ENCODE measurements at regions not wholly inside any gene's neighbourhood (a gene's known extent, or its start where the extent isn't known, plus 50 kb on each side); places are given as distances from the start of the nearest gene placed in this dataset.
"Not testable (repeated sequence)": the region's sequence is repeated elsewhere in the genome, so short reads cannot be mapped to it uniquely, and the experiment has no call there.

DNA sequence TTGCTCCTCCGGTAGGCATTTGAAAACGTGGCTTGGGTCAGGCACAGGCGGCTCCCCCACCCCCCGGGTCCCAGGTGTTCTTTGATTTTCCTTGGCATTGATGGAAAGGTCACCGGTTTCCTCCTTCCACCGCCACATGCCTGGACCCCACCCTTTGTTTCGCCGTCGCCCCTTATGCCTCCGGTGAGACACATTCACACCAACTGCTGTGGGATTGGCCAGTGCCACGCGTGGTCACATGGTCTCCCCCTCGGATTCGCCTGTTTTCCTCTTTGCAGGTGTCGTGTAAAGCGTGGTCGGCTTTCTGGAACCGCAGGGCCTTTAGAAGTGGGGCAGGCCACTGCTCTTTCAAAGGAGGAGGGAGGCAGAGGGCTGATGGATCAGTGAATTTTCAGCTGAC is 101.2 kb upstream of the FOXD4L5 start:
- not testable (repeated sequence) for H3K36me3 ChIP-seq; H3K9me3 ChIP-seq (replicated peaks); DNase-seq (ENCODE audit: low read depth in 1 of 2, low spot score in 2 of 2); H3K27me3 ChIP-seq (replicated peaks); H3K27ac ChIP-seq; H3K4me3 ChIP-seq; H3K4me1 ChIP-seq (replicated peaks)

DNA sequence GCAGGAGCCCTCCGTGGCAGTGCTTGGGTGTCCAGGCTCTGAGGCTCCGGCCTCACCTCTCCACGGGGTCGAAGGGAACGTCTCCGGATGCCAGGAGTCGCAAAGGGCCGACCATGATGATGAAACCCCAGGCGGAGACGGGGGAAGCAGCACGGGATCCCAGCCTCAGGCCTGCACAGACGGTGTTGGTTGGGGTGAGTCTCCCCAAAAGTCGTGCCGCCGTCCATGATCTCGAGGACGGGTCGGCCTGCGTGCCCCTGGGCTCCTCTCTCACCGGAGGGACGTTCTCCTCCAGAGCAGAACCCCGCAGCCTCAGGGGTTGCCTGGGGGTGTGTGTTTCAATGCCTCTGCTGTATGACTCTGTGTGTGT is 100.6 kb upstream of the FOXD4L5 start:
- H3K27me3 ChIP-seq (replicated peaks); H3K4me3 ChIP-seq; H3K9me3 ChIP-seq (replicated peaks); H3K36me3 ChIP-seq; H3K27ac ChIP-seq; H3K4me1 ChIP-seq (replicated peaks); DNase-seq (ENCODE audit: low read depth in 1 of 2, low spot score in 2 of 2): not testable (repeated sequence)

DNA sequence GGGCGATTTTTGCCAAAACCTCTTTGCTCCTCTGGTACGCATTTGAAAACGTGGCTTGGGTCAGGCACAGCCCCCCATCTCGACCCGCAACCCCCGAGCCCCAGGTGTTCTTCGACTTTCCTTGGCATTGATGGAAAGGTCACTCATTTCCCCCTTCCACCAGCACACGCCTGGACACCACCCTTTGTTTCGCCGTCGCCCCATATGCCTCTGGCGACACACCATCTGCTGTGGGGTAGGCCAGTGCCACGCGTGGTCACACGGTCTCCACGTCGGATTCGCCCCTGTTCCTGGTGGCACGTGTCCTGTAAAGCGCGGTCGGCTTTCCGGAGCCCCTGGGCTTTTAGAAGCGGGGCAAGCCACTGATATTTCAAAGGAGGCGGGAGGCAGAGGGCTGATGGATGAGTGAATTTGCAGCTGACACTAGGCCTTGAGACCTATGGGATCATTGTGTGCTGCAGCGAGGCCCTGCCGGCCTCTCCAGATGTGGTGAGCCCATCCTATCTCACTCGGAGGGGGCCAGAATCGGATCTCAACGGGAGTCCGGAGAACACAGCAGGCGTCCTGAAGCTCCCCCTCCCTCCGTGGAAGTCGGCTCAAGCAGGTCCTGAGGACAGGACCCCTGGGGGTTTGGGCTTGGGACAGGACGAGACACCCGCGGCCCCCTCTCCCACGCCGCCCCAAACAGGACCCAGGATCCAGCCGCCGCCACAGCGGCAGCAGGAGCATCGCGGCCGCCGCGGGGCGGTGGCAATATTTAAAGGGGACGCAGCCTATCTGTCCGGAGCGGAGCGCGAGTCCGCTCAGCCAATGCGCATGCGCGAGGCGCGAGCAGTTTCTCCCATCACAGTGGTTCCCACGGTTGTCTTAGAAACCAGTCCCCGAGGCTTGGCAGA is 100.0 kb upstream of the FOXD4L5 start:
- not testable (repeated sequence) for DNase-seq (ENCODE audit: low read depth in 1 of 2, low spot score in 2 of 2); H3K9me3 ChIP-seq (replicated peaks); H3K4me1 ChIP-seq (replicated peaks); H3K27me3 ChIP-seq (replicated peaks); H3K4me3 ChIP-seq; H3K27ac ChIP-seq; H3K36me3 ChIP-seq

DNA sequence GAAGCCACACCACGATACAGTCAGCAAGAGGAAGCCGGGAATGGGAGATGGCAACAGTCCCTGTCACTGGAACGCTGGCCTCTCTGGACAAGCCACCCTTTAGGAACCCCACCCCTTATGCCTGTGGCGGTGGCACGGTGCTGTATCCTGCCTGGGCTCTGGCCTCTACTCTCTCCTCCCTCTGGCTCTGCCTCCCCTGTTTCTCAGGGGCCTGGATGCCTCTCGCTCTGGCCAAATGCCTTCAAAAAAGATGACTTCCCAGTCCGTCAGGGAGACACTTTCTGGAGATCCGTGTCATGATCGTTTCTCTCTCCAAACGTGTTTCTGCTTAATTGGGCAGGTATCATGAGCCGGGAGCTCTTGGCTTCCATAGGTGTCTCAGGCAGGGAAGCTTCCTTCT is 99.1 kb upstream of the FOXD4L5 start:
- H3K4me3 ChIP-seq; H3K36me3 ChIP-seq; H3K9me3 ChIP-seq (replicated peaks); DNase-seq (ENCODE audit: low read depth in 1 of 2, low spot score in 2 of 2); H3K27me3 ChIP-seq (replicated peaks); H3K27ac ChIP-seq; H3K4me1 ChIP-seq (replicated peaks): not testable (repeated sequence)

DNA sequence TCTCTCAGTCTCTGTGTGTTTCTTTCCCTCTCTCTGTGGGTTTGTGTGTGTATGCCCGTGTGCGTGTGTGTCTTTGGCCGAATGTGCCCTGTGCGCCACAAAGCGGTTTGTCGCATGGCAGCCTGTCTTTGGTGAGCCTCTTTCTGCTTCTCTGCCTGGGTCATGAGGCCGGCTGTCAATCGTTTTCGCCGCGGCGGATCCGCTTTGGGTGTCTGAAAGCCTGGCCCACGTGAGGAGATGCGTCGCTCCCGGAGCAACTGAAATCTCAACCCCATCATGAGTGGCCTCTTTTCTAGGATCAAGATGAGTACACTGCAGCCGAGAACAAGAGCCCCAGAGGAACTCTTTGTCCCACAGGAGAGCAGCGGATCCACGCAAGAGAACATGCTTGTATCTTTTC is 98.6 kb upstream of the FOXD4L5 start:
- H3K4me3 ChIP-seq; H3K27ac ChIP-seq; H3K27me3 ChIP-seq (replicated peaks); H3K4me1 ChIP-seq (replicated peaks); H3K36me3 ChIP-seq; H3K9me3 ChIP-seq (replicated peaks); DNase-seq (ENCODE audit: low read depth in 1 of 2, low spot score in 2 of 2): not testable (repeated sequence)

DNA sequence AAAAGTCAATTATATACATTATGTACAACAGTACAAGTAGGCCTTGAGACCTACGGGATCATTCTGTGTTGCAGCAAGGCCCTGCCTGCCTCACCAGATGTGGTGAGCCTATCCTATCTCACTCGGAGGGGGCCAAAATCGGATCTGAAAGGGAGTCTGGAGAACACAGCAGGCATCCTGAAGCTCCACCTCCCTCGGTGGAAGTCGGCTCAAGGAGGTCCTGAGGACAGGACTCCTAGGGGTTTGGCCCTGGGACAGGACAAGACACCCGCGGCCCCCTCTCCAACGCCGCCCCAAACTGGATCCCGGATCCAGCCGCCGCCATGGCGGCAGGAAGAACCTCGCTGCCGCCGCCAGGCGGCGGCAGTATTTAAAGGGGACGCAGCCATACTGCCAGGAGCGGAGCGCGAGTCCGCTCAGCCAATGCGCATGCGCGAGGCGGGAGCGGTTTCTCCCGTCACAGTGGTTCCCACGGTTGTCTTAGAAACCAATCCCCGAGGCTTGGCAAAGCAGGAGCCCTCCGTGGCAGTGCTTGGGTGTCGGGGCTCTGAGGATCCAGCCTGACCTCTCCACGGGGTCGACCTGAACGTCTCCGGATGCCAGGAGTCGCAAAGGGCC is 97.8 kb upstream of the FOXD4L5 start:
- not testable (repeated sequence) for H3K36me3 ChIP-seq; H3K27ac ChIP-seq; H3K27me3 ChIP-seq (replicated peaks); H3K9me3 ChIP-seq (replicated peaks); H3K4me3 ChIP-seq; H3K4me1 ChIP-seq (replicated peaks); DNase-seq (ENCODE audit: low read depth in 1 of 2, low spot score in 2 of 2)

Data from SJSA1 (cell line).